SK-N-SH treated with all-trans-retinoic acid at 6 μM for 48 hours (cell line): ENCODE measurements at regions not wholly inside any gene's neighbourhood (a gene's known extent, or its start where the extent isn't known, plus 50 kb on each side); places are given as distances from the start of the nearest gene placed in this dataset.
A peak's percentile ranks its signal among the peaks of the same experiment; 100 is the strongest.
"Not testable (repeated sequence)": the region's sequence is repeated elsewhere in the genome, so short reads cannot be mapped to it uniquely, and the experiment has no call there.

ENCODE experiments used
- ATAC-seq: fragments of 200-7000 bp; cut with Tn5 transposase; 3 replicates; pipeline ENCODE4 v1.9.1; 2020; ENCODE audit warnings: mild to moderate bottlenecking, moderate library complexity
- ARNTL ChIP-seq: fragments of 450-650 bp; formaldehyde crosslinking; IDR thresholded peaks from 2 replicates; pipeline ENCODE4 v1.5.0; 2020; ENCODE audit warnings: low read depth, mild to moderate bottlenecking, moderate library complexity, borderline replicate concordance
- BACH2 ChIP-seq: fragments of 250-450 bp; sonication (Bioruptor Pico); IDR thresholded peaks from 2 replicates; pipeline ENCODE4 v1.9.0; 2021; ENCODE audit warnings: mild to moderate bottlenecking, borderline replicate concordance
- CSDC2 ChIP-seq: fragments of 250-450 bp; sonication (Bioruptor Pico); IDR thresholded peaks from 2 replicates; pipeline ENCODE4 v1.5.0; 2020; ENCODE audit warnings: mild to moderate bottlenecking, moderate library complexity
- CSRNP3 ChIP-seq: fragments of 250-450 bp; sonication (Bioruptor Pico); IDR thresholded peaks from 2 replicates; pipeline ENCODE4 v1.5.1; 2021; ENCODE audit warnings: mild to moderate bottlenecking, moderate library complexity
- ESRRG ChIP-seq: fragments of 250-450 bp; sonication (Bioruptor Pico); IDR thresholded peaks from 2 replicates; pipeline ENCODE4 v1.6.1; 2021; ENCODE audit warnings: mild to moderate bottlenecking
- GLIS3 ChIP-seq: fragments of 250-450 bp; sonication (Bioruptor Pico); IDR thresholded peaks from 2 replicates; pipeline ENCODE4 v1.5.0; 2020; ENCODE audit warnings: mild to moderate bottlenecking, moderate library complexity
- ISL1 ChIP-seq: fragments of 250-450 bp; sonication (Bioruptor Pico); IDR thresholded peaks from 2 replicates; pipeline ENCODE4 v2.1.2; 2022; ENCODE audit warnings: mild to moderate bottlenecking, moderate library complexity
- OSR1 ChIP-seq: fragments of 250-450 bp; sonication (Bioruptor Pico); IDR thresholded peaks from 2 replicates; pipeline ENCODE4 v1.8.0; 2022; ENCODE audit warnings: moderate library complexity, mild to moderate bottlenecking, inconsistent platforms
- PATZ1 ChIP-seq: fragments of 250-450 bp; sonication (Bioruptor Pico); IDR thresholded peaks from 2 replicates; pipeline ENCODE4 v1.8.0; 2020; ENCODE audit warnings: mild to moderate bottlenecking, moderate library complexity, borderline replicate concordance
- PPARA ChIP-seq: fragments of 250-450 bp; sonication (Bioruptor Pico); IDR thresholded peaks from 2 replicates; pipeline ENCODE4 v1.5.0; 2020; ENCODE audit warnings: mild to moderate bottlenecking, borderline replicate concordance
- RARB ChIP-seq: fragments of 250-450 bp; sonication (Bioruptor Pico); IDR thresholded peaks from 2 replicates; pipeline ENCODE4 v1.8.0; 2021; ENCODE audit warnings: mild to moderate bottlenecking, moderate library complexity
- SNAI2 ChIP-seq: fragments of 250-450 bp; sonication (Bioruptor Pico); IDR thresholded peaks from 2 replicates; pipeline ENCODE4 v1.5.0; 2020; ENCODE audit warnings: mild to moderate bottlenecking, moderate library complexity
- TOX ChIP-seq: fragments of 250-450 bp; sonication (Bioruptor Pico); IDR thresholded peaks from 2 replicates; pipeline ENCODE4 v1.8.0; 2021; ENCODE audit warnings: mild to moderate bottlenecking, moderate library complexity, borderline replicate concordance
- ZC3H10 ChIP-seq: fragments of 250-450 bp; sonication (Bioruptor Pico); IDR thresholded peaks from 2 replicates; pipeline ENCODE4 v1.5.1; 2021; ENCODE audit warnings: mild to moderate bottlenecking, moderate library complexity
- ZFP3 ChIP-seq: fragments of 250-450 bp; sonication (Bioruptor Pico); IDR thresholded peaks from 2 replicates; pipeline ENCODE4 v1.5.0; 2020; ENCODE audit warnings: mild to moderate bottlenecking, moderate library complexity
- ZFP30 ChIP-seq: fragments of 450-650 bp; formaldehyde crosslinking; IDR thresholded peaks from 2 replicates; pipeline ENCODE4 v1.5.0; 2022; ENCODE audit warnings: mild to moderate bottlenecking, moderate library complexity
- ZNF8 ChIP-seq: fragments of 450-650 bp; formaldehyde crosslinking; IDR thresholded peaks from 2 replicates; pipeline ENCODE4 v1.5.0; 2020; ENCODE audit warnings: mild to moderate bottlenecking, moderate library complexity
- TF ChIP-seq, protein P1 (sequence below): fragments of 250-450 bp; sonication (Bioruptor Pico); IDR thresholded peaks from 2 replicates; pipeline ENCODE4 v1.8.0; 2021; ENCODE audit warnings: low read depth, mild to moderate bottlenecking, moderate library complexity, borderline replicate concordance
- TF ChIP-seq, protein P2 (sequence below): fragments of 250-450 bp; sonication (Bioruptor Pico); IDR thresholded peaks from 2 replicates; pipeline ENCODE4 v1.5.1; 2020; ENCODE audit warnings: low read depth, mild to moderate bottlenecking, moderate library complexity
- TF ChIP-seq, protein P3 (sequence below): fragments of 250-450 bp; sonication (Bioruptor Pico); IDR thresholded peaks from 2 replicates; pipeline ENCODE4 v1.5.0; 2020; ENCODE audit warnings: mild to moderate bottlenecking, moderate library complexity

DNA sequence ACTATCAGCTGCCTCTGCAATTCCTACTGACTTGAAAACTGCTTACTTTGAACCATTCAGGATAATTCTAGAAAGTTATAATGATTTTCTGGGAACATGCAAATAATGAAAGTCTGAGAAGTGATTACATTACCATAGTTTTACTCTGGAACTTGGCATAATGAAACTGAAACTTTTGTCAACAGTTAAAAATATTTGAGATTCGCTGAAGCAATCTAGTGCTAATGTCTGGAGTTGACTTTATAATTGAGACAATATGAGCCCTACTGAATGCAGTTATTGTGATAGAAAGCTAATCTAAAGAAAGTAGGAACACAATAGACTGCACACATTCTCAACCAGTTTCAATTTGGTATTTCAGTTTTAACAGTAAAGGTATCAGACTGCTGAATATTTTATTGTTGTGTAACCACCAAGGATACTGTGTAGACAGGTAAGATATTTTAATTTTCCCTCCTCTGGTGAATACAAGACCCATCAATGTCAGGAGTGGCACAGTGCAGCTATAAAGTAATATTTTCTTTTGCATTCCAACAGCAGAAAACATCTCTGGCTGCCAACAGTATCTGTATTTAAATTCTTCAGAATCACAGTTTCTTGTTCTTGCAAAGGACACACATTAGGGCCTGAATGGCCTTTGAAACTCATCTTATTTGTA is 483.5 kb downstream of the ATP23 start:
- peak; percentile 31 for ATAC-seq
- TF ChIP-seq, protein P1, sequence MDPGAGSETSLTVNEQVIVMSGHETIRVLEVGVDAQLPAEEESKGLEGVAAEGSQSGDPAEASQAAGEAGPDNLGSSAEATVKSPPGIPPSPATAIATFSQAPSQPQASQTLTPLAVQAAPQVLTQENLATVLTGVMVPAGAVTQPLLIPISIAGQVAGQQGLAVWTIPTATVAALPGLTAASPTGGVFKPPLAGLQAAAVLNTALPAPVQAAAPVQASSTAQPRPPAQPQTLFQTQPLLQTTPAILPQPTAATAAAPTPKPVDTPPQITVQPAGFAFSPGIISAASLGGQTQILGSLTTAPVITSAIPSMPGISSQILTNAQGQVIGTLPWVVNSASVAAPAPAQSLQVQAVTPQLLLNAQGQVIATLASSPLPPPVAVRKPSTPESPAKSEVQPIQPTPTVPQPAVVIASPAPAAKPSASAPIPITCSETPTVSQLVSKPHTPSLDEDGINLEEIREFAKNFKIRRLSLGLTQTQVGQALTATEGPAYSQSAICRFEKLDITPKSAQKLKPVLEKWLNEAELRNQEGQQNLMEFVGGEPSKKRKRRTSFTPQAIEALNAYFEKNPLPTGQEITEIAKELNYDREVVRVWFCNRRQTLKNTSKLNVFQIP (CRISPR knock-in tag): no peak
- TF ChIP-seq BACH2 (no peak), PPARA (no peak), CSDC2 (CRISPR knock-in tag) (no peak), ESRRG (CRISPR knock-in tag) (no peak), GLIS3 (no peak), RARB (no peak), OSR1 (CRISPR knock-in tag) (no peak), ZC3H10 (CRISPR knock-in tag) (no peak), ZNF8 (no peak), ZFP30 (CRISPR knock-in tag) (no peak), ZFP3 (CRISPR knock-in tag) (no peak), SNAI2 (CRISPR knock-in tag) (no peak)
- TF ChIP-seq, protein P2, sequence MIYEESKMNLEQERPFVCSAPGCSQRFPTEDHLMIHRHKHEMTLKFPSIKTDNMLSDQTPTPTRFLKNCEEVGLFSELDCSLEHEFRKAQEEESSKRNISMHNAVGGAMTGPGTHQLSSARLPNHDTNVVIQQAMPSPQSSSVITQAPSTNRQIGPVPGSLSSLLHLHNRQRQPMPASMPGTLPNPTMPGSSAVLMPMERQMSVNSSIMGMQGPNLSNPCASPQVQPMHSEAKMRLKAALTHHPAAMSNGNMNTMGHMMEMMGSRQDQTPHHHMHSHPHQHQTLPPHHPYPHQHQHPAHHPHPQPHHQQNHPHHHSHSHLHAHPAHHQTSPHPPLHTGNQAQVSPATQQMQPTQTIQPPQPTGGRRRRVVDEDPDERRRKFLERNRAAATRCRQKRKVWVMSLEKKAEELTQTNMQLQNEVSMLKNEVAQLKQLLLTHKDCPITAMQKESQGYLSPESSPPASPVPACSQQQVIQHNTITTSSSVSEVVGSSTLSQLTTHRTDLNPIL (CRISPR knock-in tag): no peak
- TF ChIP-seq, protein P3, sequence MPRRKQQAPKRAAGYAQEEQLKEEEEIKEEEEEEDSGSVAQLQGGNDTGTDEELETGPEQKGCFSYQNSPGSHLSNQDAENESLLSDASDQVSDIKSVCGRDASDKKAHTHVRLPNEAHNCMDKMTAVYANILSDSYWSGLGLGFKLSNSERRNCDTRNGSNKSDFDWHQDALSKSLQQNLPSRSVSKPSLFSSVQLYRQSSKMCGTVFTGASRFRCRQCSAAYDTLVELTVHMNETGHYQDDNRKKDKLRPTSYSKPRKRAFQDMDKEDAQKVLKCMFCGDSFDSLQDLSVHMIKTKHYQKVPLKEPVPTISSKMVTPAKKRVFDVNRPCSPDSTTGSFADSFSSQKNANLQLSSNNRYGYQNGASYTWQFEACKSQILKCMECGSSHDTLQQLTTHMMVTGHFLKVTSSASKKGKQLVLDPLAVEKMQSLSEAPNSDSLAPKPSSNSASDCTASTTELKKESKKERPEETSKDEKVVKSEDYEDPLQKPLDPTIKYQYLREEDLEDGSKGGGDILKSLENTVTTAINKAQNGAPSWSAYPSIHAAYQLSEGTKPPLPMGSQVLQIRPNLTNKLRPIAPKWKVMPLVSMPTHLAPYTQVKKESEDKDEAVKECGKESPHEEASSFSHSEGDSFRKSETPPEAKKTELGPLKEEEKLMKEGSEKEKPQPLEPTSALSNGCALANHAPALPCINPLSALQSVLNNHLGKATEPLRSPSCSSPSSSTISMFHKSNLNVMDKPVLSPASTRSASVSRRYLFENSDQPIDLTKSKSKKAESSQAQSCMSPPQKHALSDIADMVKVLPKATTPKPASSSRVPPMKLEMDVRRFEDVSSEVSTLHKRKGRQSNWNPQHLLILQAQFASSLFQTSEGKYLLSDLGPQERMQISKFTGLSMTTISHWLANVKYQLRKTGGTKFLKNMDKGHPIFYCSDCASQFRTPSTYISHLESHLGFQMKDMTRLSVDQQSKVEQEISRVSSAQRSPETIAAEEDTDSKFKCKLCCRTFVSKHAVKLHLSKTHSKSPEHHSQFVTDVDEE (CRISPR knock-in tag): no peak

DNA sequence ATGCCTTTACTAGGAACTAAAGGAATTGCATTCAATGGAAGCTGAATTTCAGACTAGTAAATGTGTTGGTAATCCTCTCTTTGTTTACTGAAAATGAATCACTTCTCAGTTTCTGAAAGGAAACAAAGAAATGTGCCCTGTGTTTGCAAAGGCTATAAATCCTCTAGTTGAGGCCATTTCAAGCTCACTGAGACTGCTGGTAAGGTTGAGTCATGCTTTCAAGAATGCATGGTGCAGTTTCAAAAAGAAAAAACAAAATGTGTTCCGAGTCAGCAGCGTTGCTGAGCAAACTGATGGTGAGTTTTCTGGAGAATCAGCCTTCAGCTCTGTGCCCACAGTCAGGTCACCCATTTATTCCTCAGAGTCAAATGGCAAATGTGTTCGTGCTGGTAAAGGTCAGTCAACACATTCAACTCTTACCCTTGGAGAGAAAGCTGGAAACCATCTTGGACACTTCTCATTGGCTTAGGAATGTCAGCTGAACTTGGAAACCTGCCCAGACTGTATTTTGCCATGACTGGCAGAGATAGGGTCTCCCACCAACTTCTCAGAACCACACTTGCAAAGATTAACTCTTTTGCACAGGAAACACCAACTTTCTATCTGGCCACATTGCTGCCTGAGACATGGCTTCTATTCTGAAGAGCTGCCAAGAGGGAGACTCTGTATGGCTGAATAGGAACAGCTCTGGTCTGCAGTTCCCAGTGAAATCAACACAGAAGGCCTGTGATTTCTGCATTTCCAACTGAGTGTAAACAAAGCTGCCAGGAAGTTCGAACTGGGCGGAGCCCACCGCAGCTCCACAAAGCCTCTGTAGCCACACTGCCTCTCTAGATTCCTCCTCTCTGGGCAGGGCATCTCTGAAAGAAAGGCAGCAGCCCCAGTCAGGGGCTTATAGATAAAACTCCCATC is 484.4 kb downstream of the ATP23 start:
- ATAC-seq: peak; percentile 91
- TF ChIP-seq RARB (no peak), ISL1 (CRISPR knock-in tag) (0 out of 2 replicates have a peak, but pooled peaks have one; percentile 3), ARNTL (CRISPR knock-in tag) (no peak), OSR1 (CRISPR knock-in tag) (no peak), ZFP30 (CRISPR knock-in tag) (no peak)

GRCh38 chr12:58426437-58426836 is 485.1 kb downstream of the ATP23 start:
- not testable (repeated sequence) for ATAC-seq

- TF ChIP-seq ESRRG (CRISPR knock-in tag): no peak
- no peak for TF ChIP-seq ZNF8
- no peak for TF ChIP-seq PATZ1
- TF ChIP-seq, protein P2 (CRISPR knock-in tag): no peak
- TF ChIP-seq ZFP3 (CRISPR knock-in tag): no peak
- TF ChIP-seq SNAI2 (CRISPR knock-in tag): no peak
- no peak for TF ChIP-seq CSRNP3 (CRISPR knock-in tag)
- no peak for TF ChIP-seq TOX (CRISPR knock-in tag)
- no peak for TF ChIP-seq PPARA
- TF ChIP-seq BACH2: no peak
- TF ChIP-seq, all 23 proteins: peak for 0
- ATAC-seq: no peak
These were observed 486.3 kb downstream of the LRIG3 start for GRCh38 chr12:58433959-58434358.
